A673 (cell line): ENCODE measurements at regions not wholly inside any gene's neighbourhood (a gene's known extent, or its start where the extent isn't known, plus 50 kb on each side); places are given as distances from the start of the nearest gene placed in this dataset.

Experiments
- BruUV-seq: library from RNA; stranded (reverse); fragments of 400-500 nt; replicated peaks from 2 replicates; lab custom pipeline; 2021; lab: Mats Ljungman, UMichigan
- CTCF ChIA-PET: fragments of 300-600 bp; sonication (Branson Sonifier 250); formaldehyde crosslinking; loops from one replicate; lab custom pipeline; 2022; ENCODE audit warnings: antibody characterized with exemption; lab: Charles Lee
- POLR2A ChIA-PET: fragments of 300-600 bp; sonication (Branson Sonifier 250); formaldehyde crosslinking; loops from one replicate; lab custom pipeline; 2022; ENCODE audit warnings: antibody characterized with exemption; ENCODE audit not compliant: low non-redundant PET; lab: Charles Lee
- DNase-seq: peaks from one replicate; pipeline ENCODE4 v3.0.0-alpha.2; 2015; ENCODE audit warnings: low spot score
- H3K27ac ChIP-seq: fragments of 200-600 bp; sonication (generic); 2 replicates; pipeline ENCODE4 v1.5.1; 2016; ENCODE audit warnings: mixed run types, low read depth, mild to moderate bottlenecking, mixed read lengths, antibody characterized with exemption, low read length; ENCODE audit not compliant: poor library complexity, severe bottlenecking
- H3K27me3 ChIP-seq: fragments of 200-600 bp; sonication (generic); replicated peaks from 2 replicates; pipeline ENCODE4 v1.6.1; 2017; ENCODE audit warnings: mixed run types, low read depth, mild to moderate bottlenecking, mixed read lengths, antibody characterized with exemption, low read length; ENCODE audit not compliant: insufficient read depth, poor library complexity
- H3K36me3 ChIP-seq: fragments of 200-600 bp; sonication (generic); 2 replicates; pipeline ENCODE4 v1.6.1; 2016; ENCODE audit warnings: mixed run types, mild to moderate bottlenecking, mixed read lengths, antibody characterized with exemption, low read length; ENCODE audit not compliant: insufficient read depth, poor library complexity, severe bottlenecking
- H3K4me1 ChIP-seq: fragments of 200-600 bp; sonication (generic); 2 replicates; pipeline ENCODE4 v1.6.1; 2017; ENCODE audit warnings: mixed run types, mild to moderate bottlenecking, mixed read lengths, antibody characterized with exemption, low read length; ENCODE audit not compliant: insufficient read depth, poor library complexity, severe bottlenecking
- H3K4me3 ChIP-seq: fragments of 200-600 bp; sonication (generic); 2 replicates; pipeline ENCODE4 v1.5.1; 2016; ENCODE audit warnings: low read depth, mixed run types, mild to moderate bottlenecking, mixed read lengths, low read length; ENCODE audit not compliant: poor library complexity, severe bottlenecking
- H3K9me3 ChIP-seq: fragments of 200-600 bp; sonication (generic); 2 replicates; pipeline ENCODE4 v1.6.1; 2016; ENCODE audit warnings: mixed run types, low read depth, mild to moderate bottlenecking, mixed read lengths, antibody characterized with exemption, low read length; ENCODE audit not compliant: poor library complexity, severe bottlenecking
- EZH2 ChIP-seq: fragments of 200-600 bp; sonication (generic); IDR thresholded peaks from 2 replicates; pipeline ENCODE4 v1.6.1; 2017; ENCODE audit warnings: borderline replicate concordance, low read depth, mild to moderate bottlenecking, mixed read lengths, antibody characterized with exemption, low read length; ENCODE audit not compliant: poor library complexity, severe bottlenecking
- intact Hi-C: fragments of 100-400 bp; cut with micrococcal nuclease; formaldehyde crosslinking; loops from one replicate; pipeline ENCODE4 v1.10.0; 2022; ENCODE audit not compliant: unreplicated experiment
- TF ChIP-seq, protein P1 (sequence below): fragments of 300-800, 200-600 bp; sonication (generic); conservative IDR thresholded peaks from 2 replicates; pipeline ENCODE4 v1.5.1; 2017; ENCODE audit warnings: low read depth, mild to moderate bottlenecking, antibody characterized with exemption, low read length, moderate library complexity, mixed read lengths

DNA sequence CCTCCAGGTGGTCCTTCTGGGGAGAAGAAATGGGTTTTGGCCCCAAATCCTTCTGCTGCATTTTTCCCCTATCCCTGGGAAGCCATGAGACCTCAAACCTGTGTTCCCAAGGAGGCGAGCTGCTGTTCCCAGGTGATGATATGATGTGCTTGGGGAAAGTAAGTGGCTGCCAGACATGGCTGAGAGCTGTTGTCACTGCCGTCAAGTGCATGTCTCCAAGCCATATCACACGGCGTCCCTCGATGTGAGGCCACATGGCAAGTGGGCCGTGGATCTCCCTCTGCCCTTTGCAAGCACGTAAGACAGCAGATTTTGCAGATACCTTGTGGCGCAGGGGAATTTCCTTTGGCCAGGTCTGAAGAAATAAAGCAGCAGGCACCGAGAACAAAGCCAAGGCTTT, 103.7 kb upstream of the CD93 start:
- CTCF ChIA-PET = no interaction called here
- DNase-seq = no peak

DNA sequence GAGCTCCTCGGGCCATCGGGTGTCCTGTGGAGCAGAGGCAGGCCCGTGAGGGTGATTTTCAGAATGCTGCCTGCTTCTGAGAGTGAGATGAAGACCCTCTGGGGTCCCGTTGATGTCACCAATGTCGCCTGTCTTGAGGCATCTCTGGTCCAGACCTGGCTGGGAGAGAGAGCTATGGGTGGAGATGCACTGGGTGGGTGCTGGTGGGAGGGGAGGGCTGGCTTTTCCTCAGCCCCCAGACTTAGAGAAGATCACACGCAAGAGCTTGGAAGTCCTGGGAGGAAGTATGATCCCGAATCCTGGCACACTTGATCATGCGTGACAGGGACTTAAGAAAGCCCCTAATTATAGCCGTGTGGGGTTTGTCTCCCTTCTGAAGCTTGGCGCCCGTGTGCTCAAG, 103.2 kb upstream of the CD93 start:
- Histone ChIP-seq H3K27me3 (peaks cover 5% of the 10 kb centered on the region), H3K36me3 (no peaks in the 10 kb centered on the region), H3K27ac (no peak overlapping the region), H3K4me3 (no peak overlapping the region), H3K4me1 (no peaks in the 10 kb centered on the region), H3K9me3 (no peaks in the 10 kb centered on the region)
- TF ChIP-seq EZH2 = no peak
- TF ChIP-seq, protein P1, sequence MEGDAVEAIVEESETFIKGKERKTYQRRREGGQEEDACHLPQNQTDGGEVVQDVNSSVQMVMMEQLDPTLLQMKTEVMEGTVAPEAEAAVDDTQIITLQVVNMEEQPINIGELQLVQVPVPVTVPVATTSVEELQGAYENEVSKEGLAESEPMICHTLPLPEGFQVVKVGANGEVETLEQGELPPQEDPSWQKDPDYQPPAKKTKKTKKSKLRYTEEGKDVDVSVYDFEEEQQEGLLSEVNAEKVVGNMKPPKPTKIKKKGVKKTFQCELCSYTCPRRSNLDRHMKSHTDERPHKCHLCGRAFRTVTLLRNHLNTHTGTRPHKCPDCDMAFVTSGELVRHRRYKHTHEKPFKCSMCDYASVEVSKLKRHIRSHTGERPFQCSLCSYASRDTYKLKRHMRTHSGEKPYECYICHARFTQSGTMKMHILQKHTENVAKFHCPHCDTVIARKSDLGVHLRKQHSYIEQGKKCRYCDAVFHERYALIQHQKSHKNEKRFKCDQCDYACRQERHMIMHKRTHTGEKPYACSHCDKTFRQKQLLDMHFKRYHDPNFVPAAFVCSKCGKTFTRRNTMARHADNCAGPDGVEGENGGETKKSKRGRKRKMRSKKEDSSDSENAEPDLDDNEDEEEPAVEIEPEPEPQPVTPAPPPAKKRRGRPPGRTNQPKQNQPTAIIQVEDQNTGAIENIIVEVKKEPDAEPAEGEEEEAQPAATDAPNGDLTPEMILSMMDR = no peak
- intact Hi-C loops = no loop called here
- ChIA-PET CTCF (no interaction called here), POLR2A (no interaction called here)
- no TSS peak for BruUV-seq
- no peak for DNase-seq

More for the DNA sequence above, 103.7 kb upstream of the CD93 start:
- intact Hi-C loops = no loop called here
- Histone ChIP-seq H3K9me3 (no peaks in the 10 kb centered on the region), H3K36me3 (no peaks in the 10 kb centered on the region), H3K4me1 (no peaks in the 10 kb centered on the region), H3K4me3 (no peak overlapping the region), H3K27me3 (peaks cover 6% of the 10 kb centered on the region), H3K27ac (no peak overlapping the region)
- POLR2A ChIA-PET = no interaction called here
- no TSS peak for BruUV-seq
- TF ChIP-seq, protein P1 = no peak
- no peak for TF ChIP-seq EZH2

DNA sequence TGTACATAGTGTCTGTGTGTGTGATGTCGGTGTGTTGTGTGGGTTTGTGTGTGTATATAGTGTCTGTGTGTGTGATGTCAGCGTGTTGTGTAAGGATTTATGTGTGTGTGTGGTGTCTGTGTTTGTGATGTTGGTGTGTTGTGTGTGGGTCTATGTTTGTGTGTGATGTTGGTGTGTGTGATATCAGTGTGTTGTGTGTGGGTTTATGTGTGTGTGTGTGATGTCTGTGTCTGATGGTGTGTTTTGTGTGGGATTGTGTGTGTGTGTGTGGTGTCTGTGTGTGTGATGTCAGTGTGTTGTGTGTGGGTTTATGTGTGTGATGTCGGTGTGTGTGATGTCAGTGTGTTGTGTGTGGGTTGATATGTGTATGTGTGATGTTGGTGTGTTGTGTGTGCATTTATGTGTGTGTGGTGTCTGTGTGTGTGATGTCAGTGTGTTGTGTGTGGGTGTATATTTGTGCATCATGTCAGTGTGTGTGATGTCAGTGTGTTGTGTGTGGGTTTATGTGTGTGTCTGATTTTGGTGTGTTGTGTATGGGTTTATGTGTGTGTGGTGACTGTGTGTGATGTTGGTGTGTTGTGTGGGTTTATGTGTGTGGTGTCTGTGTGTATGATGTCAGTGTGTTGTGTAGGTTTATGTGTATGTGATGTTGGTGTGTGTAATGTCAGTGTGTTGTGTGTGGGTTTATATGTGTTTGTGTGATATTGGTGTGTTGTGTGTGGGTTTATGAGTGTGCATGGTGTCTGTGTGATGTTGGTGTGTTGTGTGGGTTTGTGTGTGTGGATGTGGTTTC, 102.4 kb upstream of the CD93 start:
- ChIA-PET CTCF (no interaction called here), POLR2A (no interaction called here)
- no TSS peak for BruUV-seq
- no peak overlapping the region for H3K27ac ChIP-seq
- intact Hi-C loops = no loop called here
- H3K27me3 ChIP-seq = peaks cover 5% of the 10 kb centered on the region
- no peak overlapping the region for H3K4me3 ChIP-seq
- H3K4me1 ChIP-seq = no peaks in the 10 kb centered on the region
- TF ChIP-seq, protein P1 = no peak
- no peak for TF ChIP-seq EZH2
- no peaks in the 10 kb centered on the region for H3K36me3 ChIP-seq
- DNase-seq = no peak
- H3K9me3 ChIP-seq = no peaks in the 10 kb centered on the region
